GM12864 (cell line): ENCODE measurements at regions not wholly inside any gene's neighbourhood (a gene's known extent, or its start where the extent isn't known, plus 50 kb on each side); places are given as distances from the start of the nearest gene placed in this dataset.

Experiments
- DNase-seq: peaks from one replicate; pipeline ENCODE4 v3.0.0-alpha.2; 2011; ENCODE audit warnings: low read depth
- H3K4me3 ChIP-seq: 2 replicates; pipeline ENCODE4 v1.5.1; 2011; ENCODE audit warnings: mild to moderate bottlenecking, low read depth, low read length, control low read depth
- TF ChIP-seq, protein P1 (sequence below): IDR thresholded peaks from 2 replicates; pipeline ENCODE4 v1.5.1; 2011; ENCODE audit warnings: low read depth, mild to moderate bottlenecking, moderate library complexity, low read length, control low read depth, inconsistent platforms; ENCODE audit errors: missing control alignments

DNA sequence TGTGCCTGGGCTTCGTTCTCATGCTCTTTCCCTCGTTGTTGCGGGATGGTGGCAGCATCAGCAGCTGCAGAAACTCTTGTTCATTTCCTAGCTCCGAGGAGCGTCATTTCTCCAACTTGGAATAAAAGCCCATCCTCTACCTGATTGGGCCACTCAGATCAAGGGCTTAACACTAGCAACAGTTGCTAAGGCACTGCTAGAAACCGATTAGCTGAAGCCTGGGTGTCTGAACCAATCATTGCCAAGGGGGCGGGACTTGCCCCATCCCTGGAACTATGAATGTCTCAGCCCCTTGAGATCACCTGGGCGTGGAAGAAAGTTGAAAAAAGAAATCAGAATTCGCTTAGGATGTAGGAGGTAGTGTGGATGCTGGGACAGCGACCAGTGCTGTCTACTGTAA lies 145.3 kb downstream of the FOXL1 start:
- H3K4me3 ChIP-seq = no peak overlapping the region
- no peak for DNase-seq
- TF ChIP-seq, protein P1, sequence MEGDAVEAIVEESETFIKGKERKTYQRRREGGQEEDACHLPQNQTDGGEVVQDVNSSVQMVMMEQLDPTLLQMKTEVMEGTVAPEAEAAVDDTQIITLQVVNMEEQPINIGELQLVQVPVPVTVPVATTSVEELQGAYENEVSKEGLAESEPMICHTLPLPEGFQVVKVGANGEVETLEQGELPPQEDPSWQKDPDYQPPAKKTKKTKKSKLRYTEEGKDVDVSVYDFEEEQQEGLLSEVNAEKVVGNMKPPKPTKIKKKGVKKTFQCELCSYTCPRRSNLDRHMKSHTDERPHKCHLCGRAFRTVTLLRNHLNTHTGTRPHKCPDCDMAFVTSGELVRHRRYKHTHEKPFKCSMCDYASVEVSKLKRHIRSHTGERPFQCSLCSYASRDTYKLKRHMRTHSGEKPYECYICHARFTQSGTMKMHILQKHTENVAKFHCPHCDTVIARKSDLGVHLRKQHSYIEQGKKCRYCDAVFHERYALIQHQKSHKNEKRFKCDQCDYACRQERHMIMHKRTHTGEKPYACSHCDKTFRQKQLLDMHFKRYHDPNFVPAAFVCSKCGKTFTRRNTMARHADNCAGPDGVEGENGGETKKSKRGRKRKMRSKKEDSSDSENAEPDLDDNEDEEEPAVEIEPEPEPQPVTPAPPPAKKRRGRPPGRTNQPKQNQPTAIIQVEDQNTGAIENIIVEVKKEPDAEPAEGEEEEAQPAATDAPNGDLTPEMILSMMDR = no peak

GRCh38 chr16:86725401-86725800 lies 147.1 kb downstream of the FOXL1 start:
- DNase-seq = no peak

DNA sequence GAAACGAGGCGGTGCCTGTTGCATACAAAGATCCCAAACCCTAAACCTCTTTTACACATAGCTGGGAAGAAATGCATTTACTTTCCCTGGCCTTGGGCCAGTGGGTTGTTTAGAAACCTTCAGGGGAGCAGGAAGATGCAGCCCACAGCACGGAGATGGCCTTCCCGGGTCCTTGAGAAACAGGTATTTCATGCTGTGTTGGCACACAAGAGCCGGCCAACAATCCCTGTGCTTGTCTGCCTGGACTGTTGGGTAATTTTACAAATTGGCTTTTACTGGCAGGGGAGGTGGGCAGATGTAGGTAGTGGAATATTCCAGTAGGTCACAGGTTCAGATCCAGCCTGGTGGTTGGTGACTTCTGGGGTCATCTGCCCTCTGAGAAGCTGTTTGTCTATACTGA lies 148.0 kb downstream of the FOXL1 start:
- no peak for DNase-seq
- TF ChIP-seq, protein P1 = no peak
- no peak overlapping the region for H3K4me3 ChIP-seq

More at GRCh38 chr16:86725401-86725800, 147.1 kb downstream of the FOXL1 start:
- H3K4me3 ChIP-seq = no peak overlapping the region
- TF ChIP-seq, protein P1 = no peak

- no peak for DNase-seq
- no peak overlapping the region for H3K4me3 ChIP-seq
- TF ChIP-seq, protein P1 = no peak
These were observed 148.8 kb downstream of the FOXL1 start for GRCh38 chr16:86727131-86727530.

DNA sequence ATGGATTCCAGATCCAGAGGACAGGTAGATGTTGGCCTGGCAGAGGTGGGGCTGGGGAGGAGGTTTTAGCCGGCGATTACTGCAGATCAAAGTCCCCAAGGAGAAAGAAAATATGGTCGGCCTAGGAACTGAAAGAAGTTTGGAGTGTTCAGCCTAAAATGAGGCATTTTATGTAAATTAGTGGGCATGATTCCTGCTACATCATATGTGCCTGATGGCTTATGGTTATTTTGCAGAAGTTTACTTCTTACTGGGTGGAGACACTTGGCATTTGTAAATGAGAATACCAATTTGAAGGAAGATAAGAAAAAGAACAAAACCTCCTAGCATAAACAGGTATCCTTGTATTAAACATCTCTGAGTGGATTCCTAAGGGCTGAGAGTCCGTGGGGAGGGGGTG lies 149.3 kb downstream of the FOXL1 start:
- TF ChIP-seq, protein P1 = no peak
- no peak overlapping the region for H3K4me3 ChIP-seq
- DNase-seq = no peak

DNA sequence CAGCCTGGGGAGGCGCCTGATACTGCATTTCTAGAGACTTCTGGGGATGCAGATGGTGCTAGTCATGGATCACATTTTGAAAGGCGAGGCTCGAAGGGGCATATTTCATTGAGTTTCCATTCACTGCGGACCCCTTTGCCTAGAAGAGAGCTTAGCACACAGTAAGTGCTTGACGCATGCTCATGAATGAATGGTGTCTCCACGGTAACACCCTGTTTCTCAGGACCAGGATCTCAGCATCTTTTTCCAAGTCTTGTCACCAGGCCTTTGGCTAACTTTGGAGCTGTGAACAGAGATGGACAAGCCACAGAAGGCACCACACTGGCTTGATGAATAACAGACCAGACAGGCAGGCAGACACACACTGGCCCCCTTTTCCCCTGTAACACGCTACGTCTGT lies 151.3 kb downstream of the FOXL1 start:
- TF ChIP-seq, protein P1 = no peak
- no peak for DNase-seq
- H3K4me3 ChIP-seq = no peak overlapping the region

GRCh38 chr16:86730086-86730485 lies 151.7 kb downstream of the FOXL1 start:
- TF ChIP-seq, protein P1 = no peak
- no peak for DNase-seq
- no peak overlapping the region for H3K4me3 ChIP-seq
